Colonic mucosa (tissue), 4 donors: ENCODE measurements at regions not wholly inside any gene's neighbourhood (a gene's known extent, or its start where the extent isn't known, plus 50 kb on each side); places are given as distances from the start of the nearest gene placed in this dataset.

Source experiments
- DNase-seq: peaks from one replicate; pipeline ENCODE4 v3.0.0-alpha.2; 2020
- H3K27ac ChIP-seq: fragments of 200-600 bp; one replicate; pipeline ENCODE4 v1.8.0; 2021
- H3K27me3 ChIP-seq: fragments of 200-600 bp; one replicate; pipeline ENCODE4 v1.8.0; 2021
- H3K36me3 ChIP-seq: fragments of 200-600 bp; one replicate; pipeline ENCODE4 v1.8.0; 2021
- H3K4me1 ChIP-seq: fragments of 200-600 bp; one replicate; pipeline ENCODE4 v1.8.0; 2021; ENCODE audit warnings: mild to moderate bottlenecking
- H3K4me3 ChIP-seq: fragments of 200-600 bp; one replicate; pipeline ENCODE4 v1.8.0; 2021
- H3K9ac ChIP-seq, 2 donors: one replicate each; pipeline ENCODE4 v1.7.0; 2013; ENCODE audit warnings: control low read depth in 2 of 2, low read depth in 2 of 2, low read length in 2 of 2
- H3K9me3 ChIP-seq: fragments of 200-600 bp; one replicate; pipeline ENCODE4 v1.8.0; 2021
- intact Hi-C: fragments of 100-400 bp; cut with DNase I; formaldehyde crosslinking; loops from one replicate; pipeline ENCODE4 v1.14.1; 2022
- TF ChIP-seq, protein P1 (sequence below): fragments of 200-600 bp; IDR thresholded peaks from one replicate; pipeline ENCODE4 v1.8.0; 2022; ENCODE audit warnings: antibody characterized with exemption, mild to moderate bottlenecking
- donor health status: healthy.
- donor health status: DM: no; HTN: no; CAD: no.
- donor health status: DM: no; HTN: no; CAD: no.

DNA sequence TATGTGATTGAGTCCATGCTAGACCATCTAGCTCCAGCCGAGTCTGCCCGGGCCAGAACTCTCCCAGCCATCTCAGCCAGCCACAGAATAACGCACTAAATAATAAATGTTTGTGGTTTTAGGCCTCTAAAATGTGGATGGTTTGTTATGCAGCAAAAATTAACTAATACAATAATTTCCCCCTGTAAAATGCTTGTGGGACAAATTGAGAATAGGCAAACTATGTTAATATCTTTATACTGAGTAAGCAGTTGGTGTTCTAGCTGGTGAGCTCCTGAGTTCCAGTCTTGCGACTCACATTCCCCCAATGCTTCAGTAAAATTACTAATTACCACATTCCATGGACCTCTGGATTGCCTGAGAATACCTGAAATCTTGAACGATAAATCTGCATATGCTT lies 316.8 kb upstream of the NFE2L3 start:
- Histone ChIP-seq H3K9me3 (no peaks in the 10 kb centered on the region), H3K9ac (no peak overlapping the region), H3K27ac (no peak overlapping the region), H3K36me3 (no peaks in the 10 kb centered on the region), H3K4me3 (no peak overlapping the region), H3K4me1 (no peaks in the 10 kb centered on the region), H3K27me3 (no peaks in the 10 kb centered on the region)
- no peak for DNase-seq
- intact Hi-C loops: loop anchor here (10.0 kb wide), 1 partner anchor 110 kb away; no protein-coding TSS in a partner anchor
- TF ChIP-seq, protein P1, sequence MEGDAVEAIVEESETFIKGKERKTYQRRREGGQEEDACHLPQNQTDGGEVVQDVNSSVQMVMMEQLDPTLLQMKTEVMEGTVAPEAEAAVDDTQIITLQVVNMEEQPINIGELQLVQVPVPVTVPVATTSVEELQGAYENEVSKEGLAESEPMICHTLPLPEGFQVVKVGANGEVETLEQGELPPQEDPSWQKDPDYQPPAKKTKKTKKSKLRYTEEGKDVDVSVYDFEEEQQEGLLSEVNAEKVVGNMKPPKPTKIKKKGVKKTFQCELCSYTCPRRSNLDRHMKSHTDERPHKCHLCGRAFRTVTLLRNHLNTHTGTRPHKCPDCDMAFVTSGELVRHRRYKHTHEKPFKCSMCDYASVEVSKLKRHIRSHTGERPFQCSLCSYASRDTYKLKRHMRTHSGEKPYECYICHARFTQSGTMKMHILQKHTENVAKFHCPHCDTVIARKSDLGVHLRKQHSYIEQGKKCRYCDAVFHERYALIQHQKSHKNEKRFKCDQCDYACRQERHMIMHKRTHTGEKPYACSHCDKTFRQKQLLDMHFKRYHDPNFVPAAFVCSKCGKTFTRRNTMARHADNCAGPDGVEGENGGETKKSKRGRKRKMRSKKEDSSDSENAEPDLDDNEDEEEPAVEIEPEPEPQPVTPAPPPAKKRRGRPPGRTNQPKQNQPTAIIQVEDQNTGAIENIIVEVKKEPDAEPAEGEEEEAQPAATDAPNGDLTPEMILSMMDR: no peak

DNA sequence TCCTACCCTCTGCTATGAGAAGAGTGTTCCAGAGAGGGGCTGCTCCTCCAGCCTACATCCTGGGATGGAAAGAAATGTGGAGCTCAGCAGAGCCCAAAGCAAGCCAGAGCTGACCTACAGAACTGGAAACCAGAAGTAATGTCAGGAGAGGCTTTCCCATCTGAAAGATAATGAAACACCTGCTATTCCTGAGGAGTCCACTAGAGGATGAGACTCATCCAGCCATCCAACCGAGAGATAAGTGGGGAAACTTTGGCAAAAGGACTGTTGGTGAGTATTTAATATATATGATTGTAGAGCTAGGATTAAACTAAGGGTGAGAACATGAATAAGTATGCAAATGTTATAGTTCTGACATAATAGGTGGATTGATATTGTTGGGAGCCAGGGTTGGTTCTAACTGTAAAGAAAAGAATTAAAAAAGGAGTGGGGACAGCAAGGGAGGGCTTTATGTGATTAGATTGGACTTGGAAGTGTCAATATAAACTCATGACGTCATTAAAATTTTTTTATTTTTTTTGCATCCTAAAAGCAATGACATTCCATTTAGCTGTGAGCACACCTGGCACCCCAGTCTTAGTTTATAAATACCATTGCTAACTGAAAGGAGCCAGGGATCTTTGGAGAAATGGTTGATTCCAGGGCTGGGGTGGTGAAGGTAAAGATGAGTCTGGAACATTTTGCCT lies 312.8 kb upstream of the NFE2L3 start:
- intact Hi-C loops: loop anchor here (10.0 kb wide), 1 partner anchor 114 kb away; no protein-coding TSS in a partner anchor
- no peaks in the 10 kb centered on the region for H3K9me3 ChIP-seq
- TF ChIP-seq, protein P1: peak; percentile 26
- no peak overlapping the region for H3K4me3 ChIP-seq
- no peaks in the 10 kb centered on the region for H3K4me1 ChIP-seq
- no peaks in the 10 kb centered on the region for H3K27me3 ChIP-seq
- H3K36me3 ChIP-seq: no peaks in the 10 kb centered on the region
- DNase-seq: no peak
- H3K9ac ChIP-seq: no peak overlapping the region
- H3K27ac ChIP-seq: no peak overlapping the region

DNA sequence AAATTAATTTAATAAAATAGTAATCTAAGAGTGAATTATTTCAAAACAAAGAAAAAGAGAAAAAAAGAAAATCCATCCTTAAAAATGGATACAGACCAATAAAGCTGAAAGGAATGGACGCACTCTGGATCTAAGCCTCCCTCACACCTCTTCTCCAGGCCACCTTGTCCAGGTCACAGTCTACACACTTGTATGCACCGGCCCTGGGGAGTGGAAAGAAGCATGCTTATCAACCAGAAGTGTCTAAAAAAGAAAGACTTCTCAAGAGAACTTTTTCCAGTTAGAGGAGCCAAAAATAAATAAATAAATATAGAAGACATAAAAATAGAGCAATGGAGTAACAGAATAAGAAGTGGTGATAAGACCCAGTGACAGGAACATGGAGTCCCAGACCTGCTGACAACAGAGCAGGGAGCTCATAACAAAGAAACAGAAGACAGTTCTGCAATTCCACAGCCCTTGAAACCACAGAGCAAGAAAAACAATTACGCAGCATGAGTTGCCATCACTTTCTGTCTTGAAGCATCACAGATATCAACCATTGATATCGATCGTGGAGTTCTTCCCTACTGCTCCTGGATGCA lies 311.7 kb upstream of the NFE2L3 start:
- no peak for DNase-seq
- no peak overlapping the region for H3K27ac ChIP-seq
- intact Hi-C loops: no loop called here
- H3K4me1 ChIP-seq: no peaks in the 10 kb centered on the region
- no peaks in the 10 kb centered on the region for H3K36me3 ChIP-seq
- H3K27me3 ChIP-seq: no peaks in the 10 kb centered on the region
- H3K9me3 ChIP-seq: no peaks in the 10 kb centered on the region
- no peak overlapping the region for H3K4me3 ChIP-seq
- no peak overlapping the region for H3K9ac ChIP-seq
- TF ChIP-seq, protein P1: no peak

DNA sequence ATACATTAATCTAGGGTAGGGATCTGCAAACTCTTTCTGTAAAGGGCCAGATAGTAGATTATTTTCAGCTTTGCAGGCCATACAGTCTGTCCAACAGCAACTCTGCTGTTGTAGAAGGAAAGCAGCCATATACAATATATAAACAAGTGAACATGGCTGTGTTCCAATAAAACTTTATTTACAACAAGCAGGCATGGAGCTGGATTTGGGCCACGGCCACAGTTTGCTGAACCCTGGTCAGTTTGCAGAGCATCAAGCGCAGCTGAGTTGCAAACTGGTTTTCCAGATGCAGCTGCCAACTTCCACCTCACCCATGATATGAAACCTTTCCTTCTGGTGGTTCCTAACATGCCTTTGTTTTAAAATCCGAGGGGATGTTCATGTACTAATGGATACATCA lies 310.4 kb upstream of the NFE2L3 start:
- DNase-seq: no peak
- no peaks in the 10 kb centered on the region for H3K36me3 ChIP-seq
- TF ChIP-seq, protein P1: no peak
- no peak overlapping the region for H3K27ac ChIP-seq
- no peak overlapping the region for H3K9ac ChIP-seq
- H3K27me3 ChIP-seq: no peaks in the 10 kb centered on the region
- no peak overlapping the region for H3K4me3 ChIP-seq
- intact Hi-C loops: no loop called here
- H3K4me1 ChIP-seq: no peaks in the 10 kb centered on the region
- H3K9me3 ChIP-seq: no peaks in the 10 kb centered on the region

DNA sequence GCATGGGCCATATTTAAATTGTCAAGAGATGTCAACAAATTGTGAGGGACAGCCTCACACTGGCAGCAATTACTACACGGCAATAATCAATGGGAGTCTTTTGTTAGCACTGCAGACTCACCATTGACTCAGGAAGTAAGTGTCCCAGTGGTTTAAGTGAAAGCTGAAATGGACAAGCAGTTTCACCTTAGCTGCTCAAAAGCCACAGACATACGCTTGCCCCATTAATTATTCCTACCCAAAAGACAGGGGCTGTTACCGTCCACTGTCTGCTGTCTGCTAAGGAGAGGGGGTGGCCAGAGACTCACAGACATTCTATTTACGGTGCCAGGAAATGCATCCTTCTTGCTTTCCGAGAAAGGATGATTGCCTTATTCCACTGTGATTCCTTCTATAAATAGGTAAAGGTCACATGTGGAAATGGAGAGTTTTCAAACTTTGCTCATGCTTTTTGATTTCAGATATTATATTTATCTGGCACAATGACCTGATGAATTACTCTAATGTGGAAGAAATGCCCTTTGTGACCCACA lies 309.7 kb upstream of the NFE2L3 start:
- intact Hi-C loops: no loop called here
- no peak overlapping the region for H3K9ac ChIP-seq
- H3K4me3 ChIP-seq: no peak overlapping the region
- no peaks in the 10 kb centered on the region for H3K36me3 ChIP-seq
- H3K27me3 ChIP-seq: no peaks in the 10 kb centered on the region
- DNase-seq: no peak
- no peak overlapping the region for H3K27ac ChIP-seq
- TF ChIP-seq, protein P1: no peak
- H3K4me1 ChIP-seq: no peaks in the 10 kb centered on the region
- H3K9me3 ChIP-seq: no peaks in the 10 kb centered on the region
